HEK293 (cell line): ENCODE measurements at regions not wholly inside any gene's neighbourhood (a gene's known extent, or its start where the extent isn't known, plus 50 kb on each side); places are given as distances from the start of the nearest gene placed in this dataset.

Experiments used
- CTCF ChIA-PET: fragments of 350-600 bp; formaldehyde crosslinking; extraction: SDS; loops from one replicate; lab custom pipeline; 2021; ENCODE audit warnings: antibody characterized with exemption; lab: Yijun Ruan, JAX
- POLR2A ChIA-PET: fragments of 300-600 bp; formaldehyde crosslinking; extraction: SDS; loops from one replicate; lab custom pipeline; 2020; ENCODE audit warnings: antibody characterized with exemption, inconsistent platforms; lab: Yijun Ruan, JAX
- H3K27ac ChIP-seq: fragments of 200-500 bp; sonication (Bioruptor generic); 2 replicates; pipeline ENCODE4 v1.5.1; 2014; ENCODE audit warnings: low read depth, low read length, control low read depth, inconsistent platforms; ENCODE audit errors: extremely low read depth
- H3K36me3 ChIP-seq, 2 experiments: fragments of 200-500 bp in 1 of 2; sonication (Bioruptor generic) in 1 of 2; 1 replicate in 1 of 2; 2 replicates in 1 of 2; pipeline ENCODE4 v1.5.1; 2014 to 2017; ENCODE audit warnings: inconsistent platforms in 2 of 2, low read length in 2 of 2; ENCODE audit not compliant: control insufficient read depth in 2 of 2, insufficient read depth in 1 of 2
- H3K4me1 ChIP-seq: fragments of 200-500 bp; sonication (Bioruptor generic); 2 replicates; pipeline ENCODE4 v1.5.1; 2014; ENCODE audit warnings: mild to moderate bottlenecking, low read length, inconsistent platforms; ENCODE audit not compliant: control insufficient read depth, insufficient read depth
- H3K4me3 ChIP-seq: 2 replicates; pipeline ENCODE4 v1.5.1; 2011; ENCODE audit warnings: low read depth, mild to moderate bottlenecking, control low read depth, low read length, moderate library complexity
- H3K9me3 ChIP-seq: fragments of 200-500 bp; sonication (Bioruptor generic); 2 replicates; pipeline ENCODE4 v1.5.1; 2014; ENCODE audit warnings: low read depth, low read length, inconsistent platforms; ENCODE audit not compliant: control insufficient read depth, insufficient read depth
- GLIS2 ChIP-seq: fragments of 450-650 bp; formaldehyde crosslinking; IDR thresholded peaks from 2 replicates; pipeline ENCODE4 v1.5.1; 2016; ENCODE audit warnings: missing biosample characterization, missing genetic modification characterization
- RBAK ChIP-seq: fragments of 450-650 bp; formaldehyde crosslinking; IDR thresholded peaks from 2 replicates; pipeline ENCODE4 v1.5.1; 2016; ENCODE audit warnings: missing biosample characterization, missing genetic modification characterization
- ZFP41 ChIP-seq: fragments of 450-650 bp; formaldehyde crosslinking; IDR thresholded peaks from 2 replicates; pipeline ENCODE4 v1.5.1; 2016; ENCODE audit warnings: missing biosample characterization, missing genetic modification characterization, borderline replicate concordance
- ZNF157 ChIP-seq: fragments of 450-650 bp; formaldehyde crosslinking; IDR thresholded peaks from 2 replicates; pipeline ENCODE4 v1.5.1; 2016; ENCODE audit warnings: missing biosample characterization, missing genetic modification characterization
- ZNF426 ChIP-seq: fragments of 450-650 bp; formaldehyde crosslinking; IDR thresholded peaks from 2 replicates; pipeline ENCODE4 v1.5.1; 2017; ENCODE audit warnings: missing biosample characterization, missing genetic modification characterization, mild to moderate bottlenecking, inconsistent platforms, moderate library complexity
- ZNF544 ChIP-seq: fragments of 450-650 bp; formaldehyde crosslinking; IDR thresholded peaks from 2 replicates; pipeline ENCODE4 v1.5.0; 2017; ENCODE audit warnings: missing biosample characterization, missing genetic modification characterization
- TF ChIP-seq, protein P1 (sequence below): fragments of 450-650 bp; formaldehyde crosslinking; IDR thresholded peaks from 2 replicates; pipeline ENCODE4 v1.5.1; 2016; ENCODE audit warnings: missing biosample characterization, missing genetic modification characterization, low read depth
- TF ChIP-seq, protein P2 (sequence below): fragments of 450-650 bp; formaldehyde crosslinking; IDR thresholded peaks from 2 replicates; pipeline ENCODE4 v1.5.1; 2017; ENCODE audit warnings: missing biosample characterization, missing genetic modification characterization
- TF ChIP-seq, protein P3 (sequence below): fragments of 450-650 bp; formaldehyde crosslinking; IDR thresholded peaks from 2 replicates; pipeline ENCODE4 v1.5.1; 2016; ENCODE audit warnings: missing biosample characterization, missing genetic modification characterization
- TF ChIP-seq, protein P4 (sequence below): fragments of 450-650 bp; formaldehyde crosslinking; IDR thresholded peaks from 2 replicates; pipeline ENCODE4 v1.5.1; 2016; ENCODE audit warnings: missing biosample characterization, missing genetic modification characterization
- TF ChIP-seq, protein P5 (sequence below): fragments of 450-650 bp; formaldehyde crosslinking; IDR thresholded peaks from 2 replicates; pipeline ENCODE4 v1.5.1; 2016; ENCODE audit warnings: missing biosample characterization, missing genetic modification characterization
- TF ChIP-seq, protein P6 (sequence below): fragments of 450-650 bp; formaldehyde crosslinking; IDR thresholded peaks from 2 replicates; pipeline ENCODE4 v1.5.1; 2016; ENCODE audit warnings: missing biosample characterization, missing genetic modification characterization
- TF ChIP-seq, protein P7 (sequence below): fragments of 450-650 bp; formaldehyde crosslinking; IDR thresholded peaks from 2 replicates; pipeline ENCODE4 v1.5.1; 2017; ENCODE audit warnings: missing biosample characterization, missing genetic modification characterization

DNA sequence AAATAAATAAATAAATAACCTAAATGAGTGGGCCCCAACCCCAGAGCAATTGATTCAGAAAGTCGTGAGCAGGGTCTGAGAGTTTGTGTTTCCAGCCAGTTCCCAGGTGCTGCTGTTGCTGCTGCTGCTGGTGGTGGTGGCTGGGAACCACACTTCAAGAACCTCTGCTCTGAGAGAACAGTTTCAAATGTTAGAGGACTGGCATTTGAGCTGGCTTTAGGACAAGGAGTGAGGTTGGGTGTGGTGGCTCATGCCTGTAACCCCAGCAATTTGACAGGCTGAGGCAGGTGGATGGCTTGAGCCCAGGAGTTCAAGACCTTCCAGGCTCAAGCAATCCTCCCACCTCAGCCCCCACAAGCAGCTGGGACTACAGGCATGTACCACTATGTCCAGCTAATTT, 123.1 kb upstream of the UBE2E1 start:
- Histone ChIP-seq H3K4me3 (no peak overlapping the region), H3K27ac (no peak overlapping the region), H3K9me3 (no peaks in the 10 kb centered on the region), H3K36me3 (no peaks in the 10 kb centered on the region), H3K4me1 (peaks cover 12% of the 10 kb centered on the region)
- CTCF ChIA-PET, result no interaction called here
- POLR2A ChIA-PET, result no interaction called here
- TF ChIP-seq, protein P1, sequence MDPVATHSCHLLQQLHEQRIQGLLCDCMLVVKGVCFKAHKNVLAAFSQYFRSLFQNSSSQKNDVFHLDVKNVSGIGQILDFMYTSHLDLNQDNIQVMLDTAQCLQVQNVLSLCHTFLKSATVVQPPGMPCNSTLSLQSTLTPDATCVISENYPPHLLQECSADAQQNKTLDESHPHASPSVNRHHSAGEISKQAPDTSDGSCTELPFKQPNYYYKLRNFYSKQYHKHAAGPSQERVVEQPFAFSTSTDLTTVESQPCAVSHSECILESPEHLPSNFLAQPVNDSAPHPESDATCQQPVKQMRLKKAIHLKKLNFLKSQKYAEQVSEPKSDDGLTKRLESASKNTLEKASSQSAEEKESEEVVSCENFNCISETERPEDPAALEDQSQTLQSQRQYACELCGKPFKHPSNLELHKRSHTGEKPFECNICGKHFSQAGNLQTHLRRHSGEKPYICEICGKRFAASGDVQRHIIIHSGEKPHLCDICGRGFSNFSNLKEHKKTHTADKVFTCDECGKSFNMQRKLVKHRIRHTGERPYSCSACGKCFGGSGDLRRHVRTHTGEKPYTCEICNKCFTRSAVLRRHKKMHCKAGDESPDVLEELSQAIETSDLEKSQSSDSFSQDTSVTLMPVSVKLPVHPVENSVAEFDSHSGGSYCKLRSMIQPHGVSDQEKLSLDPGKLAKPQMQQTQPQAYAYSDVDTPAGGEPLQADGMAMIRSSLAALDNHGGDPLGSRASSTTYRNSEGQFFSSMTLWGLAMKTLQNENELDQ, result no peak

DNA sequence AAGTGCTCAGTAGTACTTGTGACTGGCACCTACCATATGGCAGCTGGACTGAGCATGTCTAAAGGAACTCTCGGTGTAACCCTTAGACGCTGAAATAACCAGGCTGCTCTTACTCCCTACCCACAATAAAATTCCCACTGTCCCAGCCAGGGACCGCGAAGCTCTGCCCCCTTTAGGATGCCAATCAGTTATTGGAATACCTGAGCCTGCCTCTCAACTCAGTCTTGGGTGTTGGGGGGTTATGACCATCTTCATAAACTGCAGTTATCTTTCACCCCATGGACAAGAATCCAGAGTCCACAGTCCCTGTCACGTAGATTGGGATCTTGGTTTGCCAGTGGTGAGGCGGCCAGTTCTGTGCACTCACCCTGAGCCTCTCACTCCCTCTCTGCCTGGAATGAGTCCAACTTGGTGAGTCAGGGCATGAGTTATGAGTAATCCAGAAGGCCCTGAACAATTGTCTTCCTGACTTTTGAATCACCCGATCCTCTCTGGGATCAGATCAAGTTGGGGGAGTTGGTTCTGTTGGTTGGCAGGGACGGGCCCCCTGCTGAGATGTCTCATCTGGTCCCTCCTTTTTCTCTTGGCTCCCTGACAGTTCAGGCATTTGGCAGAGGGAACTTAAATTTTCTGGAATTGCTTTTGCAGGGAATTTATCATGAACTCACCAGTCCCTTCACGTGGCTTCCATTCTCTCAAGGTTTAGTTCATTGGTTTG, 120.1 kb upstream of the UBE2E1 start:
- POLR2A ChIA-PET, result no interaction called here
- Histone ChIP-seq H3K27ac (peak overlapping the region; percentile 53; the same call in 1 of the 2 replicates), H3K4me3 (no peak overlapping the region), H3K4me1 (peaks cover 12% of the 10 kb centered on the region), H3K9me3 (no peaks in the 10 kb centered on the region), H3K36me3 (no peaks in the 10 kb centered on the region)
- CTCF ChIA-PET, result interaction anchor here (0.6 kb wide), 1 partner anchor 527 kb away, joined by 3 read pairs; no protein-coding TSS in a partner anchor
- TF ChIP-seq ZNF544 (tag by site-specific recombination), result no peak
- TF ChIP-seq, protein P2, sequence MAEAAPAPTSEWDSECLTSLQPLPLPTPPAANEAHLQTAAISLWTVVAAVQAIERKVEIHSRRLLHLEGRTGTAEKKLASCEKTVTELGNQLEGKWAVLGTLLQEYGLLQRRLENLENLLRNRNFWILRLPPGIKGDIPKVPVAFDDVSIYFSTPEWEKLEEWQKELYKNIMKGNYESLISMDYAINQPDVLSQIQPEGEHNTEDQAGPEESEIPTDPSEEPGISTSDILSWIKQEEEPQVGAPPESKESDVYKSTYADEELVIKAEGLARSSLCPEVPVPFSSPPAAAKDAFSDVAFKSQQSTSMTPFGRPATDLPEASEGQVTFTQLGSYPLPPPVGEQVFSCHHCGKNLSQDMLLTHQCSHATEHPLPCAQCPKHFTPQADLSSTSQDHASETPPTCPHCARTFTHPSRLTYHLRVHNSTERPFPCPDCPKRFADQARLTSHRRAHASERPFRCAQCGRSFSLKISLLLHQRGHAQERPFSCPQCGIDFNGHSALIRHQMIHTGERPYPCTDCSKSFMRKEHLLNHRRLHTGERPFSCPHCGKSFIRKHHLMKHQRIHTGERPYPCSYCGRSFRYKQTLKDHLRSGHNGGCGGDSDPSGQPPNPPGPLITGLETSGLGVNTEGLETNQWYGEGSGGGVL, result peak; percentile 90
- no peak for TF ChIP-seq ZFP41
- no peak for TF ChIP-seq ZNF426 (tag by site-specific recombination)
- TF ChIP-seq, protein P3, sequence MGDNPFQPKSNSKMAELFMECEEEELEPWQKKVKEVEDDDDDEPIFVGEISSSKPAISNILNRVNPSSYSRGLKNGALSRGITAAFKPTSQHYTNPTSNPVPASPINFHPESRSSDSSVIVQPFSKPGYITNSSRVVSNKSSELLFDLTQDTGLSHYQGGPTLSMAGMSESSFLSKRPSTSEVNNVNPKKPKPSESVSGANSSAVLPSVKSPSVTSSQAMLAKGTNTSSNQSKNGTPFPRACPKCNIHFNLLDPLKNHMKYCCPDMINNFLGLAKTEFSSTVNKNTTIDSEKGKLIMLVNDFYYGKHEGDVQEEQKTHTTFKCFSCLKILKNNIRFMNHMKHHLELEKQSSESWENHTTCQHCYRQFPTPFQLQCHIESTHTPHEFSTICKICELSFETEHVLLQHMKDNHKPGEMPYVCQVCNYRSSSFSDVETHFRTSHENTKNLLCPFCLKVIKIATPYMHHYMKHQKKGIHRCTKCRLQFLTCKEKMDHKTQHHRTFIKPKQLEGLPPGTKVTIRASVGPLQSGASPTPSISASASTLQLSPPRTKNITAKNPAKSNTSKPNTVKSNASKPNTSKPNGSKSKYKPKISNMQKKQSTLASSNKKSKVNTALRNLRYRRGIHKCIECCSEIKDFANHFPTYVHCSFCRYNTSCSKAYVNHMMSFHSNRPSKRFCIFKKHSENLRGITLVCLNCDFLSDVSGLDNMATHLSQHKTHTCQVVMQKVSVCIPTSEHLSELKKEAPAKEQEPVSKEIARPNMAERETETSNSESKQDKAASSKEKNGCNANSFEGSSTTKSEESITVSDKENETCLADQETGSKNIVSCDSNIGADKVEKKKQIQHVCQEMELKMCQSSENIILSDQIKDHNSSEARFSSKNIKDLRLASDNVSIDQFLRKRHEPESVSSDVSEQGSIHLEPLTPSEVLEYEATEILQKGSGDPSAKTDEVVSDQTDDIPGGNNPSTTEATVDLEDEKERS, result no peak
- TF ChIP-seq, protein P4, sequence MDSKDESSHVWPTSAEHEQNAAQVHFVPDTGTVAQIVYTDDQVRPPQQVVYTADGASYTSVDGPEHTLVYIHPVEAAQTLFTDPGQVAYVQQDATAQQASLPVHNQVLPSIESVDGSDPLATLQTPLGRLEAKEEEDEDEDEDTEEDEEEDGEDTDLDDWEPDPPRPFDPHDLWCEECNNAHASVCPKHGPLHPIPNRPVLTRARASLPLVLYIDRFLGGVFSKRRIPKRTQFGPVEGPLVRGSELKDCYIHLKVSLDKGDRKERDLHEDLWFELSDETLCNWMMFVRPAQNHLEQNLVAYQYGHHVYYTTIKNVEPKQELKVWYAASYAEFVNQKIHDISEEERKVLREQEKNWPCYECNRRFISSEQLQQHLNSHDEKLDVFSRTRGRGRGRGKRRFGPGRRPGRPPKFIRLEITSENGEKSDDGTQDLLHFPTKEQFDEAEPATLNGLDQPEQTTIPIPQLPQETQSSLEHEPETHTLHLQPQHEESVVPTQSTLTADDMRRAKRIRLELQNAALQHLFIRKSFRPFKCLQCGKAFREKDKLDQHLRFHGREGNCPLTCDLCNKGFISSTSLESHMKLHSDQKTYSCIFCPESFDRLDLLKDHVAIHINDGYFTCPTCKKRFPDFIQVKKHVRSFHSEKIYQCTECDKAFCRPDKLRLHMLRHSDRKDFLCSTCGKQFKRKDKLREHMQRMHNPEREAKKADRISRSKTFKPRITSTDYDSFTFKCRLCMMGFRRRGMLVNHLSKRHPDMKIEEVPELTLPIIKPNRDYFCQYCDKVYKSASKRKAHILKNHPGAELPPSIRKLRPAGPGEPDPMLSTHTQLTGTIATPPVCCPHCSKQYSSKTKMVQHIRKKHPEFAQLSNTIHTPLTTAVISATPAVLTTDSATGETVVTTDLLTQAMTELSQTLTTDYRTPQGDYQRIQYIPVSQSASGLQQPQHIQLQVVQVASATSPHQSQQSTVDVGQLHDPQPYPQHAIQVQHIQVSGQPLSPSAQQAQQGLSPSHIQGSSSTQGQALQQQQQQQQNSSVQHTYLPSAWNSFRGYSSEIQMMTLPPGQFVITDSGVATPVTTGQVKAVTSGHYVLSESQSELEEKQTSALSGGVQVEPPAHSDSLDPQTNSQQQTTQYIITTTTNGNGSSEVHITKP, result peak; percentile 80
- TF ChIP-seq, protein P5, sequence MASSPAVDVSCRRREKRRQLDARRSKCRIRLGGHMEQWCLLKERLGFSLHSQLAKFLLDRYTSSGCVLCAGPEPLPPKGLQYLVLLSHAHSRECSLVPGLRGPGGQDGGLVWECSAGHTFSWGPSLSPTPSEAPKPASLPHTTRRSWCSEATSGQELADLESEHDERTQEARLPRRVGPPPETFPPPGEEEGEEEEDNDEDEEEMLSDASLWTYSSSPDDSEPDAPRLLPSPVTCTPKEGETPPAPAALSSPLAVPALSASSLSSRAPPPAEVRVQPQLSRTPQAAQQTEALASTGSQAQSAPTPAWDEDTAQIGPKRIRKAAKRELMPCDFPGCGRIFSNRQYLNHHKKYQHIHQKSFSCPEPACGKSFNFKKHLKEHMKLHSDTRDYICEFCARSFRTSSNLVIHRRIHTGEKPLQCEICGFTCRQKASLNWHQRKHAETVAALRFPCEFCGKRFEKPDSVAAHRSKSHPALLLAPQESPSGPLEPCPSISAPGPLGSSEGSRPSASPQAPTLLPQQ (tag by site-specific recombination), result peak; percentile 76; the same call in 1 of the 2 replicates
- peak; percentile 49; the same call in 1 of the 2 replicates for TF ChIP-seq GLIS2 (tag by site-specific recombination)
- no peak for TF ChIP-seq RBAK (tag by site-specific recombination)
- TF ChIP-seq ZNF157 (tag by site-specific recombination), result no peak
- TF ChIP-seq, protein P6, sequence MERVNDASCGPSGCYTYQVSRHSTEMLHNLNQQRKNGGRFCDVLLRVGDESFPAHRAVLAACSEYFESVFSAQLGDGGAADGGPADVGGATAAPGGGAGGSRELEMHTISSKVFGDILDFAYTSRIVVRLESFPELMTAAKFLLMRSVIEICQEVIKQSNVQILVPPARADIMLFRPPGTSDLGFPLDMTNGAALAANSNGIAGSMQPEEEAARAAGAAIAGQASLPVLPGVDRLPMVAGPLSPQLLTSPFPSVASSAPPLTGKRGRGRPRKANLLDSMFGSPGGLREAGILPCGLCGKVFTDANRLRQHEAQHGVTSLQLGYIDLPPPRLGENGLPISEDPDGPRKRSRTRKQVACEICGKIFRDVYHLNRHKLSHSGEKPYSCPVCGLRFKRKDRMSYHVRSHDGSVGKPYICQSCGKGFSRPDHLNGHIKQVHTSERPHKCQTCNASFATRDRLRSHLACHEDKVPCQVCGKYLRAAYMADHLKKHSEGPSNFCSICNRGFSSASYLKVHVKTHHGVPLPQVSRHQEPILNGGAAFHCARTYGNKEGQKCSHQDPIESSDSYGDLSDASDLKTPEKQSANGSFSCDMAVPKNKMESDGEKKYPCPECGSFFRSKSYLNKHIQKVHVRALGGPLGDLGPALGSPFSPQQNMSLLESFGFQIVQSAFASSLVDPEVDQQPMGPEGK (tag by site-specific recombination), result peak; percentile 91
- TF ChIP-seq, protein P7, sequence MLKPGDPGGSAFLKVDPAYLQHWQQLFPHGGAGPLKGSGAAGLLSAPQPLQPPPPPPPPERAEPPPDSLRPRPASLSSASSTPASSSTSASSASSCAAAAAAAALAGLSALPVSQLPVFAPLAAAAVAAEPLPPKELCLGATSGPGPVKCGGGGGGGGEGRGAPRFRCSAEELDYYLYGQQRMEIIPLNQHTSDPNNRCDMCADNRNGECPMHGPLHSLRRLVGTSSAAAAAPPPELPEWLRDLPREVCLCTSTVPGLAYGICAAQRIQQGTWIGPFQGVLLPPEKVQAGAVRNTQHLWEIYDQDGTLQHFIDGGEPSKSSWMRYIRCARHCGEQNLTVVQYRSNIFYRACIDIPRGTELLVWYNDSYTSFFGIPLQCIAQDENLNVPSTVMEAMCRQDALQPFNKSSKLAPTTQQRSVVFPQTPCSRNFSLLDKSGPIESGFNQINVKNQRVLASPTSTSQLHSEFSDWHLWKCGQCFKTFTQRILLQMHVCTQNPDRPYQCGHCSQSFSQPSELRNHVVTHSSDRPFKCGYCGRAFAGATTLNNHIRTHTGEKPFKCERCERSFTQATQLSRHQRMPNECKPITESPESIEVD (tag by site-specific recombination), result peak; percentile 54; the same call in 1 of the 2 replicates
